ENCODE measurements at regions not wholly inside any gene's neighbourhood (a gene's known extent, or its start where the extent isn't known, plus 50 kb on each side); places are given as distances from the start of the nearest gene placed in this dataset.
A peak's percentile ranks its signal among the peaks of the same experiment; 100 is the strongest.

DNA sequence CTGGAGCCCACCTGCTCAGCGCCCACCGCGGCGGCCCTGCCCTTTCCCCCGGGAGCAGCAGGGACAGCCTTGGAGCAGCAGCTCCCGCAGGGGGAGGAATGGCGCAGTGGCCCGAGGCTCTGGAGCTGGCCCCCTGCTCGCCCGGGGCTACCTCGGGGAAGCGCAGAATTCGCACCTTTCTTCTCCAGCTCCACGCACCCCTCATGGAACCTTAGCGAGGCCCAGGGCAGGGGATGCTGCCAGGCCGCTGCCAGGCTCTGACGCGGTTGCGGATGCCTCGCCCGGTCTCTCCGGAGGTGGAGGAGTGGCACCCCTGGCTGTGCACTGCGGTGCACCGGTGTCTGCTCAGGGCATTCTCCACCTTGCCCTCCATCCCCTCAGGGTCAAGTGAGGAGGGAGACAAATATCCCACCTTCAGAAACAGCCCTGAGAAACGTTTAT lies 84.9 kb upstream of the MKI67 start:
- Histone ChIP-seq H3K79me2 (ENCODE audit: control insufficient read depth, low read length) (no peaks in the 10 kb centered on the region), H3K4me2 (ENCODE audit: low read length) (peak overlapping the region; percentile 61), H3K27ac (ENCODE audit: low read depth, low read length) (no peak overlapping the region), H3K9me3 (ENCODE audit: control insufficient read depth, insufficient read depth, low read length) (no peaks in the 10 kb centered on the region), H3K9me2 (replicated peaks; ENCODE audit: control insufficient read depth, low read length) (no peaks in the 10 kb centered on the region), H4K20me1 (ENCODE audit: control insufficient read depth, insufficient read depth, low read depth, low read length) (no peaks in the 10 kb centered on the region), H3K4me1 (ENCODE audit: control insufficient read depth, low read length) (peaks cover 5% of the 10 kb centered on the region), H3K36me3 (ENCODE audit: control insufficient read depth, low read length) (no peaks in the 10 kb centered on the region), H3K4me3 (ENCODE audit: low read length) (peak overlapping the region; percentile 61; the same call in 1 of the 2 replicates), H3K27me3 (ENCODE audit: control insufficient read depth, low read length) (peaks cover 4% of the 10 kb centered on the region; the same call in 1 of the 2 replicates), H3F3A (ENCODE audit: control insufficient read depth, insufficient read depth) (no peaks in the 10 kb centered on the region)
- no peak for TF ChIP-seq CTCF (IDR thresholded peaks at IDR 0.05; ENCODE audit: low read depth, low read length, poor library complexity, severe bottlenecking)
- no peak for TF ChIP-seq EZH2phosphoT487 (IDR thresholded peaks at IDR 0.05; ENCODE audit: borderline replicate concordance, low read length)

DNA sequence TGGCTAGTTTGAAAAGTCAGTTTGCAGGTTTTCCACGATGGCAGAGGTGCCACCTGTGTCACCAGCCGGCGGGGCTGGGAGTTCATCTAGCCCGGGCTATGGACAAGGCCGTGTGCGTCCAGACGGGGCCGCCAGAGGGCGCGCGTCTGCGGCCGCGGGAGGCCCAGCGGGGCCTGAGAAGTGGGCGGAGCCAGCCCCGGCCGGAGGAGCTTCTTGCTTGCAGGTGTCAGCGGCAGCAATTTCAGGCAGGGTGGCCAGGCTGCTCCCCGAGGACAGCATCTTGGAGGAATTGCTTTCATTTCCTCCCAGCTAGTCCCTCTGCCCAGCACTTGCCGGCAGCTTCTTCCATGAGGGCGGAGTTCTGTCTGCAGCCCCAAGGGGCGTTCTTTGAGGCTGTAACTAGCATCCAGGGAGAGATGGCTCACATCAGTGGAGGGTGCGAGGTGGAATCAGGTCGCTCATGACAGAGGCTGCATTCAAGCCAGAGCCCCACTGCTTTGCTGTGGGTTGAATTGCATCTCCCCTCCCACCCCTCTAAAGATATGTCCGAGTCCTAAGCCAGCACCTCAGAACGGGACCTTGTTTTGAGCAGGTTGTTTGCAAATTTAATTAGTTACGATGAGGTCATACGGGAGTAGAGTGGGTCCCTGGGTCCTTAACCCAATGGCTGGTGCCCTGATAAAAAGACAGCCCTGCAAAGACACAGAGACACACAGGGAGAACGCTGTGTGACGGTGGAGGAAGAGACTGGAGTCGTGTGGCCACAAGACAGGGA lies 85.9 kb upstream of the MKI67 start:
- peaks cover 4% of the 10 kb centered on the region; the same call in 1 of the 2 replicates for H3K27me3 ChIP-seq (ENCODE audit: control insufficient read depth, low read length)
- peaks cover 5% of the 10 kb centered on the region for H3K4me1 ChIP-seq (ENCODE audit: control insufficient read depth, low read length)
- no peaks in the 10 kb centered on the region for H3K9me2 ChIP-seq (replicated peaks; ENCODE audit: control insufficient read depth, low read length)
- no peak overlapping the region for H3K27ac ChIP-seq (ENCODE audit: low read depth, low read length)
- peak overlapping the region; percentile 49 for H3K4me3 ChIP-seq (ENCODE audit: low read length)
- no peaks in the 10 kb centered on the region for H3K36me3 ChIP-seq (ENCODE audit: control insufficient read depth, low read length)
- TF ChIP-seq CTCF (IDR thresholded peaks at IDR 0.05; ENCODE audit: low read depth, low read length, poor library complexity, severe bottlenecking) = peak; percentile 96
- no peak for TF ChIP-seq EZH2phosphoT487 (IDR thresholded peaks at IDR 0.05; ENCODE audit: borderline replicate concordance, low read length)
- peak overlapping the region; percentile 67 for H3K4me2 ChIP-seq (ENCODE audit: low read length)
- no peaks in the 10 kb centered on the region for H3K79me2 ChIP-seq (ENCODE audit: control insufficient read depth, low read length)
- no peaks in the 10 kb centered on the region for H3K9me3 ChIP-seq (ENCODE audit: control insufficient read depth, insufficient read depth, low read length)
- no peaks in the 10 kb centered on the region for H3F3A ChIP-seq (ENCODE audit: control insufficient read depth, insufficient read depth)
- H4K20me1 ChIP-seq (ENCODE audit: control insufficient read depth, insufficient read depth, low read depth, low read length) = no peaks in the 10 kb centered on the region

- H4K20me1 ChIP-seq (ENCODE audit: control insufficient read depth, insufficient read depth, low read depth, low read length) = no peaks in the 10 kb centered on the region
- H3K27ac ChIP-seq (ENCODE audit: low read depth, low read length) = no peak overlapping the region
- peaks cover 4% of the 10 kb centered on the region; the same call in 1 of the 2 replicates for H3K27me3 ChIP-seq (ENCODE audit: control insufficient read depth, low read length)
- H3K4me3 ChIP-seq (ENCODE audit: low read length) = no peak overlapping the region
- H3K9me2 ChIP-seq (replicated peaks; ENCODE audit: control insufficient read depth, low read length) = no peaks in the 10 kb centered on the region
- no peaks in the 10 kb centered on the region for H3K36me3 ChIP-seq (ENCODE audit: control insufficient read depth, low read length)
- no peak overlapping the region for H3K4me2 ChIP-seq (ENCODE audit: low read length)
- no peaks in the 10 kb centered on the region for H3F3A ChIP-seq (ENCODE audit: control insufficient read depth, insufficient read depth)
- no peak for TF ChIP-seq EZH2phosphoT487 (IDR thresholded peaks at IDR 0.05; ENCODE audit: borderline replicate concordance, low read length)
- TF ChIP-seq CTCF (IDR thresholded peaks at IDR 0.05; ENCODE audit: low read depth, low read length, poor library complexity, severe bottlenecking) = no peak
- peaks cover 5% of the 10 kb centered on the region for H3K4me1 ChIP-seq (ENCODE audit: control insufficient read depth, low read length)
- no peaks in the 10 kb centered on the region for H3K9me3 ChIP-seq (ENCODE audit: control insufficient read depth, insufficient read depth, low read length)
- no peaks in the 10 kb centered on the region for H3K79me2 ChIP-seq (ENCODE audit: control insufficient read depth, low read length)
These were observed 86.9 kb upstream of the MKI67 start for GRCh38 chr10:128213156-128213555.

All from DOHH2 (cell line).